HCT116 (cell line): ENCODE measurements at regions not wholly inside any gene's neighbourhood (a gene's known extent, or its start where the extent isn't known, plus 50 kb on each side); places are given as distances from the start of the nearest gene placed in this dataset.

Source experiments
- ATAC-seq: fragments of 200-7000 bp; cut with Tn5 transposase; 2 replicates; pipeline ENCODE4 v1.9.1; 2020; ENCODE audit warnings: mild to moderate bottlenecking, moderate library complexity
- BruUV-seq: library from RNA; stranded (reverse); fragments of 400-500 nt; replicated peaks from 2 replicates; lab custom pipeline; 2021; lab: Mats Ljungman, UMichigan
- CTCF ChIA-PET: fragments of 300-600 bp; sonication (Branson Sonifier 250); formaldehyde crosslinking; loops from one replicate; lab custom pipeline; 2021; ENCODE audit warnings: antibody characterized with exemption; lab: Charles Lee
- POLR2A ChIA-PET: fragments of 300-600, 350-600 bp; sonication (Branson Sonifier 250); formaldehyde crosslinking; loops from one replicate; lab custom pipeline; 2021; ENCODE audit warnings: antibody characterized with exemption; lab: Charles Lee
- RAD21 ChIA-PET, 2 experiments: fragments of 300-600 bp; sonication (Branson Sonifier 250); formaldehyde crosslinking; loops; one replicate each; lab custom pipeline; 2023; ENCODE audit warnings: low total read pairs in 2 of 2; ENCODE audit not compliant: uncharacterized antibody in 2 of 2, unreplicated experiment in 2 of 2, low non-redundant PET in 1 of 2; lab: Charles Lee
- DNase-seq: peaks from one replicate; pipeline ENCODE4 v3.0.0-alpha.2; 2010; ENCODE audit warnings: low read depth, low spot score
- H2AFZ ChIP-seq: fragments of 200-600 bp; shearing (Covaris generic), sonication (generic); 2 replicates; pipeline ENCODE4 v1.6.1; 2017; ENCODE audit warnings: low read depth, mixed run types, mixed read lengths, antibody characterized with exemption, low read length; ENCODE audit not compliant: poor library complexity, severe bottlenecking
- H3K27ac ChIP-seq: 2 replicates; pipeline ENCODE4 v1.5.1; 2012; ENCODE audit warnings: low read depth, low read length
- H3K27me3 ChIP-seq: fragments of 200-600 bp; sonication (generic); 2 replicates; pipeline ENCODE4 v1.6.1; 2016; ENCODE audit warnings: mixed run types, low read length, mixed read lengths; ENCODE audit not compliant: insufficient read depth
- H3K36me3 ChIP-seq, 2 experiments: fragments of 200-500 bp in 1 of 2; fragments of 200-600 bp in 1 of 2; sonication (Bioruptor generic) in 1 of 2; sonication (generic) in 1 of 2; 2 replicates each; pipeline versions ENCODE4 v1.5.1 to v1.6.1; 2014 to 2016; ENCODE audit warnings: low read length in 2 of 2, inconsistent platforms in 1 of 2, mixed read lengths in 1 of 2, mixed run types in 1 of 2; ENCODE audit not compliant: insufficient read depth in 2 of 2, control insufficient read depth in 1 of 2
- H3K4me1 ChIP-seq, 2 experiments: fragments of 200-600 bp in 1 of 2; sonication (generic) in 1 of 2; 2 replicates each; pipeline versions ENCODE4 v1.5.1 to v1.6.1; 2012 to 2017; ENCODE audit warnings: low read length in 2 of 2, inconsistent platforms in 1 of 2, mild to moderate bottlenecking in 1 of 2, mixed read lengths in 1 of 2, mixed run types in 1 of 2, moderate library complexity in 1 of 2; ENCODE audit not compliant: insufficient read depth in 2 of 2, control insufficient read depth in 1 of 2
- H3K4me2 ChIP-seq: fragments of 200-600 bp; sonication (generic); 2 replicates; pipeline ENCODE4 v1.6.1; 2017; ENCODE audit warnings: mixed run types, low read length, mixed read lengths
- H3K4me3 ChIP-seq, 2 experiments: fragments of 200-600 bp in 1 of 2; sonication (generic) in 1 of 2; replicated peaks in 1 of 2; 2 replicates each; pipeline ENCODE4 v1.5.1; 2011 to 2016; ENCODE audit warnings: low read length in 2 of 2, control low read depth in 1 of 2, low read depth in 1 of 2, mild to moderate bottlenecking in 1 of 2, mixed read lengths in 1 of 2, mixed run types in 1 of 2
- H3K79me2 ChIP-seq: fragments of 200-600 bp; sonication (generic); 2 replicates; pipeline ENCODE4 v1.6.1; 2017; ENCODE audit warnings: mild to moderate bottlenecking, mixed run types, low read length, moderate library complexity, mixed read lengths; ENCODE audit not compliant: insufficient read depth
- H3K9ac ChIP-seq: fragments of 200-600 bp; sonication (generic); 2 replicates; pipeline ENCODE4 v1.6.1; 2016; ENCODE audit warnings: low read length, mixed read lengths
- H3K9me2 ChIP-seq: fragments of 200-600 bp; sonication (generic), shearing (Covaris generic); 2 replicates; pipeline ENCODE4 v1.6.1; 2017; ENCODE audit warnings: mixed run types, mild to moderate bottlenecking, moderate library complexity; ENCODE audit not compliant: insufficient read depth
- H3K9me3 ChIP-seq, 2 experiments: fragments of 200-500 bp in 1 of 2; fragments of 200-600 bp in 1 of 2; sonication (Bioruptor generic) in 1 of 2; sonication (generic) in 1 of 2; 2 replicates each; pipeline ENCODE4 v1.6.1; 2014 to 2017; ENCODE audit warnings: low read length in 2 of 2, mixed read lengths in 2 of 2, inconsistent platforms in 1 of 2, low read depth in 1 of 2, mild to moderate bottlenecking in 1 of 2, mixed run types in 1 of 2, moderate library complexity in 1 of 2; ENCODE audit not compliant: control insufficient read depth in 1 of 2, insufficient read depth in 1 of 2
- H4K20me1 ChIP-seq: fragments of 200-600 bp; sonication (generic), shearing (Covaris generic); 2 replicates; pipeline ENCODE4 v1.6.1; 2017; ENCODE audit warnings: mixed run types, mild to moderate bottlenecking, moderate library complexity; ENCODE audit not compliant: insufficient read depth
- CBX3 ChIP-seq: IDR thresholded peaks from 2 replicates; pipeline ENCODE4 v1.6.1; 2012; ENCODE audit warnings: low read depth
- CEBPB ChIP-seq: IDR thresholded peaks from 2 replicates; pipeline ENCODE4 v1.6.1; 2012; ENCODE audit warnings: low read depth
- EGR1 ChIP-seq: IDR thresholded peaks from 2 replicates; pipeline ENCODE4 v1.6.1; 2012; ENCODE audit warnings: low read depth
- ELF1 ChIP-seq: IDR thresholded peaks from 2 replicates; pipeline ENCODE4 v1.6.1; 2012; ENCODE audit warnings: low read depth, borderline replicate concordance
- EZH2phosphoT487 ChIP-seq: fragments of 200-600 bp; IDR thresholded peaks from 2 replicates; pipeline ENCODE4 v1.6.1; 2018; ENCODE audit warnings: antibody characterized with exemption, borderline replicate concordance
- FOSL1 ChIP-seq: IDR thresholded peaks from 2 replicates; pipeline ENCODE4 v1.6.1; 2012; ENCODE audit warnings: low read depth
- JUND ChIP-seq: IDR thresholded peaks from 2 replicates; pipeline ENCODE4 v1.6.1; 2012
- POLR2A ChIP-seq: IDR thresholded peaks from 2 replicates; pipeline ENCODE4 v1.7.0; 2011; ENCODE audit warnings: borderline replicate concordance; ENCODE audit not compliant: insufficient read depth, insufficient read length; ENCODE audit errors: extremely low read depth
- POLR2AphosphoS5 ChIP-seq: IDR thresholded peaks from 2 replicates; pipeline ENCODE4 v1.6.1; 2011; ENCODE audit warnings: mild to moderate bottlenecking, low read depth, low read length, moderate library complexity
- RAD21 ChIP-seq: IDR thresholded peaks from 2 replicates; pipeline ENCODE4 v1.6.1; 2012; ENCODE audit warnings: low read depth, mild to moderate bottlenecking
- SIN3A ChIP-seq: IDR thresholded peaks from 2 replicates; pipeline ENCODE4 v1.6.1; 2012; ENCODE audit warnings: low read depth
- SRF ChIP-seq: IDR thresholded peaks from 2 replicates; pipeline ENCODE4 v1.6.1; 2012; ENCODE audit warnings: low read depth
- TCF7L2 ChIP-seq: IDR thresholded peaks from 2 replicates; pipeline ENCODE4 v1.7.0; 2011; ENCODE audit warnings: borderline replicate concordance, inconsistent platforms; ENCODE audit not compliant: insufficient read depth, insufficient read length; ENCODE audit errors: extremely low read depth
- ZNF274 ChIP-seq: fragments of 200-500 bp; sonication (Bioruptor generic); IDR thresholded peaks from 2 replicates; pipeline ENCODE4 v1.6.1; 2014; ENCODE audit warnings: mild to moderate bottlenecking, low read depth, low read length, inconsistent platforms
- intact Hi-C: fragments of 100-400 bp; cut with micrococcal nuclease; formaldehyde crosslinking; loops from 2 replicates; pipeline ENCODE4 v1.10.0; 2022
- TF ChIP-seq, protein P1 (sequence below), 3 experiments: fragments of 200-600 bp in 1 of 3; sonication (generic) in 1 of 3; IDR thresholded peaks in 2 of 3; conservative IDR thresholded peaks in 1 of 3; 2 replicates each; pipeline ENCODE4 v1.5.1; 2012 to 2017; ENCODE audit warnings: low read depth in 2 of 3, low read length in 2 of 3, antibody characterized with exemption in 1 of 3, borderline replicate concordance in 1 of 3, control low read depth in 1 of 3, mild to moderate bottlenecking in 1 of 3, mixed read lengths in 1 of 3, mixed run types in 1 of 3, moderate library complexity in 1 of 3; ENCODE audit not compliant: insufficient read depth in 1 of 3
- TF ChIP-seq, protein P2 (sequence below): IDR thresholded peaks from 2 replicates; pipeline ENCODE4 v1.6.1; 2011; ENCODE audit warnings: mild to moderate bottlenecking, low read length, moderate library complexity; ENCODE audit not compliant: insufficient replicate concordance; ENCODE audit errors: extremely low read depth
- TF ChIP-seq, protein P3 (sequence below): IDR thresholded peaks from 2 replicates; pipeline ENCODE4 v1.6.1; 2012
- TF ChIP-seq, protein P4 (sequence below): IDR thresholded peaks from 2 replicates; pipeline ENCODE4 v1.6.1; 2012; ENCODE audit warnings: low read depth

DNA sequence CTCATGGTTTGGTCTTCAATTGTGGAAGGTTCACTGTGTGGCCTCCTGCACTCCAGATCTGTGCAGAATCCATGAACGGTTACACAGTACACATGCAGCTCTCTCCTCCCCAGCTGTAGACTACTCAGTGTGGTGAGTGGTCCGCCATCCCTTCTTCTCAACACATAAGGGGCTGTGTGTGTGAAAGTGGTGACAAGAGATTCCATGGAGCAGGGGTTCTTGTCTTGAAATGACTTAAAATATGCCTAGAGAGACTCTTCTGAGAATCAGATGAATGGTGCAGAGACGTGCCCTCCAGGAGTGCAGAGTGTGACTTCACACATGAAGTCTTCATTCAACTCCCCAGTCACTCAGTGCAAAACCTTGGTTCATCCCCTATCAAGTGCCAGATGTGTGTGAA is 151.0 kb upstream of the COPS8 start:
- no peak overlapping the region for H3K4me3 ChIP-seq
- H3K9me2 ChIP-seq: no peaks in the 10 kb centered on the region
- ATAC-seq: no peak
- H3K4me2 ChIP-seq: no peak overlapping the region
- H3K27ac ChIP-seq: no peak overlapping the region
- no peaks in the 10 kb centered on the region for H3K4me1 ChIP-seq
- H3K9ac ChIP-seq: no peak overlapping the region
- H4K20me1 ChIP-seq: no peaks in the 10 kb centered on the region
- ChIA-PET RAD21 (no interaction called here), CTCF (no interaction called here), POLR2A (no interaction called here)
- no peaks in the 10 kb centered on the region for H3K36me3 ChIP-seq
- H3K79me2 ChIP-seq: no peaks in the 10 kb centered on the region
- no peak for DNase-seq
- BruUV-seq: no TSS peak
- TF ChIP-seq, protein P1, sequence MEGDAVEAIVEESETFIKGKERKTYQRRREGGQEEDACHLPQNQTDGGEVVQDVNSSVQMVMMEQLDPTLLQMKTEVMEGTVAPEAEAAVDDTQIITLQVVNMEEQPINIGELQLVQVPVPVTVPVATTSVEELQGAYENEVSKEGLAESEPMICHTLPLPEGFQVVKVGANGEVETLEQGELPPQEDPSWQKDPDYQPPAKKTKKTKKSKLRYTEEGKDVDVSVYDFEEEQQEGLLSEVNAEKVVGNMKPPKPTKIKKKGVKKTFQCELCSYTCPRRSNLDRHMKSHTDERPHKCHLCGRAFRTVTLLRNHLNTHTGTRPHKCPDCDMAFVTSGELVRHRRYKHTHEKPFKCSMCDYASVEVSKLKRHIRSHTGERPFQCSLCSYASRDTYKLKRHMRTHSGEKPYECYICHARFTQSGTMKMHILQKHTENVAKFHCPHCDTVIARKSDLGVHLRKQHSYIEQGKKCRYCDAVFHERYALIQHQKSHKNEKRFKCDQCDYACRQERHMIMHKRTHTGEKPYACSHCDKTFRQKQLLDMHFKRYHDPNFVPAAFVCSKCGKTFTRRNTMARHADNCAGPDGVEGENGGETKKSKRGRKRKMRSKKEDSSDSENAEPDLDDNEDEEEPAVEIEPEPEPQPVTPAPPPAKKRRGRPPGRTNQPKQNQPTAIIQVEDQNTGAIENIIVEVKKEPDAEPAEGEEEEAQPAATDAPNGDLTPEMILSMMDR (IDR thresholded peaks at IDR 0.05 in 2 of 3, conservative IDR thresholded peaks at IDR 0.05 in 1 of 3; ENCODE audit: borderline replicate concordance in 1 of 3, insufficient read depth in 1 of 3, low read depth in 2 of 3, low read length in 2 of 3): no peak
- TF ChIP-seq ZNF274: no peak
- TF ChIP-seq, protein P2, sequence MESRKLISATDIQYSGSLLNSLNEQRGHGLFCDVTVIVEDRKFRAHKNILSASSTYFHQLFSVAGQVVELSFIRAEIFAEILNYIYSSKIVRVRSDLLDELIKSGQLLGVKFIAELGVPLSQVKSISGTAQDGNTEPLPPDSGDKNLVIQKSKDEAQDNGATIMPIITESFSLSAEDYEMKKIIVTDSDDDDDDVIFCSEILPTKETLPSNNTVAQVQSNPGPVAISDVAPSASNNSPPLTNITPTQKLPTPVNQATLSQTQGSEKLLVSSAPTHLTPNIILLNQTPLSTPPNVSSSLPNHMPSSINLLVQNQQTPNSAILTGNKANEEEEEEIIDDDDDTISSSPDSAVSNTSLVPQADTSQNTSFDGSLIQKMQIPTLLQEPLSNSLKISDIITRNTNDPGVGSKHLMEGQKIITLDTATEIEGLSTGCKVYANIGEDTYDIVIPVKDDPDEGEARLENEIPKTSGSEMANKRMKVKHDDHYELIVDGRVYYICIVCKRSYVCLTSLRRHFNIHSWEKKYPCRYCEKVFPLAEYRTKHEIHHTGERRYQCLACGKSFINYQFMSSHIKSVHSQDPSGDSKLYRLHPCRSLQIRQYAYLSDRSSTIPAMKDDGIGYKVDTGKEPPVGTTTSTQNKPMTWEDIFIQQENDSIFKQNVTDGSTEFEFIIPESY: no peak
- no peak for TF ChIP-seq POLR2A
- TF ChIP-seq EZH2phosphoT487: no peak
- no peak for TF ChIP-seq SIN3A
- TF ChIP-seq, protein P3, sequence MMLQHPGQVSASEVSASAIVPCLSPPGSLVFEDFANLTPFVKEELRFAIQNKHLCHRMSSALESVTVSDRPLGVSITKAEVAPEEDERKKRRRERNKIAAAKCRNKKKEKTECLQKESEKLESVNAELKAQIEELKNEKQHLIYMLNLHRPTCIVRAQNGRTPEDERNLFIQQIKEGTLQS: no peak
- no peak for TF ChIP-seq TCF7L2
- TF ChIP-seq CEBPB: no peak
- no peak for TF ChIP-seq JUND
- no peak for TF ChIP-seq EGR1
- no peak for TF ChIP-seq FOSL1
- TF ChIP-seq RAD21: no peak
- TF ChIP-seq, protein P4, sequence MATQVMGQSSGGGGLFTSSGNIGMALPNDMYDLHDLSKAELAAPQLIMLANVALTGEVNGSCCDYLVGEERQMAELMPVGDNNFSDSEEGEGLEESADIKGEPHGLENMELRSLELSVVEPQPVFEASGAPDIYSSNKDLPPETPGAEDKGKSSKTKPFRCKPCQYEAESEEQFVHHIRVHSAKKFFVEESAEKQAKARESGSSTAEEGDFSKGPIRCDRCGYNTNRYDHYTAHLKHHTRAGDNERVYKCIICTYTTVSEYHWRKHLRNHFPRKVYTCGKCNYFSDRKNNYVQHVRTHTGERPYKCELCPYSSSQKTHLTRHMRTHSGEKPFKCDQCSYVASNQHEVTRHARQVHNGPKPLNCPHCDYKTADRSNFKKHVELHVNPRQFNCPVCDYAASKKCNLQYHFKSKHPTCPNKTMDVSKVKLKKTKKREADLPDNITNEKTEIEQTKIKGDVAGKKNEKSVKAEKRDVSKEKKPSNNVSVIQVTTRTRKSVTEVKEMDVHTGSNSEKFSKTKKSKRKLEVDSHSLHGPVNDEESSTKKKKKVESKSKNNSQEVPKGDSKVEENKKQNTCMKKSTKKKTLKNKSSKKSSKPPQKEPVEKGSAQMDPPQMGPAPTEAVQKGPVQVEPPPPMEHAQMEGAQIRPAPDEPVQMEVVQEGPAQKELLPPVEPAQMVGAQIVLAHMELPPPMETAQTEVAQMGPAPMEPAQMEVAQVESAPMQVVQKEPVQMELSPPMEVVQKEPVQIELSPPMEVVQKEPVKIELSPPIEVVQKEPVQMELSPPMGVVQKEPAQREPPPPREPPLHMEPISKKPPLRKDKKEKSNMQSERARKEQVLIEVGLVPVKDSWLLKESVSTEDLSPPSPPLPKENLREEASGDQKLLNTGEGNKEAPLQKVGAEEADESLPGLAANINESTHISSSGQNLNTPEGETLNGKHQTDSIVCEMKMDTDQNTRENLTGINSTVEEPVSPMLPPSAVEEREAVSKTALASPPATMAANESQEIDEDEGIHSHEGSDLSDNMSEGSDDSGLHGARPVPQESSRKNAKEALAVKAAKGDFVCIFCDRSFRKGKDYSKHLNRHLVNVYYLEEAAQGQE: no peak
- no peak for TF ChIP-seq CBX3
- TF ChIP-seq SRF: no peak
- TF ChIP-seq ELF1: no peak
- no peak for TF ChIP-seq POLR2AphosphoS5
- intact Hi-C loops: no loop called here
- H2AFZ ChIP-seq: no peak overlapping the region
- peaks cover 76% of the 10 kb centered on the region for H3K27me3 ChIP-seq
- H3K9me3 ChIP-seq: no peaks in the 10 kb centered on the region
